Adipocyte (in vitro differentiated cells): ENCODE measurements at regions not wholly inside any gene's neighbourhood (a gene's known extent, or its start where the extent isn't known, plus 50 kb on each side); places are given as distances from the start of the nearest gene placed in this dataset.

Source experiments
- DNase-seq: peaks from one replicate; pipeline ENCODE4 v3.0.0-alpha.2; 2015; ENCODE audit warnings: low read depth
- H3K27me3 ChIP-seq: replicated peaks from 2 replicates; pipeline ENCODE4 v1.7.0; 2013; ENCODE audit warnings: mild to moderate bottlenecking, low read length, moderate library complexity; ENCODE audit not compliant: control insufficient read depth, insufficient read depth
- H3K36me3 ChIP-seq: 2 replicates; pipeline ENCODE4 v1.7.0; 2013; ENCODE audit warnings: low read length, mild to moderate bottlenecking, moderate library complexity; ENCODE audit not compliant: control insufficient read depth, insufficient read depth, severe bottlenecking
- H3K4me1 ChIP-seq: 2 replicates; pipeline ENCODE4 v1.7.0; 2013; ENCODE audit warnings: mild to moderate bottlenecking, low read length, moderate library complexity; ENCODE audit not compliant: control insufficient read depth, insufficient read depth
- H3K4me3 ChIP-seq: 2 replicates; pipeline ENCODE4 v1.7.0; 2013; ENCODE audit warnings: mild to moderate bottlenecking, low read length, moderate library complexity
- H3K9ac ChIP-seq: 2 replicates; pipeline ENCODE4 v1.7.0; 2013; ENCODE audit warnings: mild to moderate bottlenecking, low read length, moderate library complexity
- H3K9me3 ChIP-seq: 2 replicates; pipeline ENCODE4 v1.7.0; 2013; ENCODE audit warnings: mild to moderate bottlenecking, low read length, moderate library complexity; ENCODE audit not compliant: control insufficient read depth

GRCh38 chr11:114877976-114878375, 199.6 kb downstream of the NXPE2 start:
- Histone ChIP-seq H3K4me3 (no peak overlapping the region), H3K4me1 (no peaks in the 10 kb centered on the region), H3K27me3 (no peaks in the 10 kb centered on the region), H3K9me3 (no peaks in the 10 kb centered on the region), H3K9ac (no peak overlapping the region), H3K36me3 (no peaks in the 10 kb centered on the region)
- no peak for DNase-seq

GRCh38 chr11:114880442-114880841, 202.1 kb downstream of the NXPE2 start:
- Histone ChIP-seq H3K9me3 (no peaks in the 10 kb centered on the region), H3K36me3 (no peaks in the 10 kb centered on the region), H3K27me3 (no peaks in the 10 kb centered on the region), H3K4me3 (no peak overlapping the region), H3K4me1 (no peaks in the 10 kb centered on the region), H3K9ac (no peak overlapping the region)
- DNase-seq: no peak

- peaks cover 2% of the 10 kb centered on the region for H3K27me3 ChIP-seq
- H3K4me1 ChIP-seq: no peaks in the 10 kb centered on the region
- no peak overlapping the region for H3K4me3 ChIP-seq
- H3K36me3 ChIP-seq: no peaks in the 10 kb centered on the region
- H3K9me3 ChIP-seq: no peaks in the 10 kb centered on the region
- no peak for DNase-seq
- H3K9ac ChIP-seq: no peak overlapping the region
Measured at GRCh38 chr11:114883472-114883871, 205.1 kb downstream of the NXPE2 start.

GRCh38 chr11:114886644-114887265, 208.4 kb downstream of the NXPE2 start:
- no peaks in the 10 kb centered on the region for H3K4me1 ChIP-seq
- H3K9ac ChIP-seq: no peak overlapping the region
- no peak for DNase-seq
- H3K4me3 ChIP-seq: no peak overlapping the region
- no peaks in the 10 kb centered on the region for H3K36me3 ChIP-seq
- peaks cover 2% of the 10 kb centered on the region for H3K27me3 ChIP-seq
- H3K9me3 ChIP-seq: peaks cover 3% of the 10 kb centered on the region

GRCh38 chr11:114889594-114890011, 211.3 kb downstream of the NXPE2 start:
- no peak for DNase-seq
- H3K9ac ChIP-seq: no peak overlapping the region

GRCh38 chr11:114890038-114890437, 211.7 kb downstream of the NXPE2 start:
- Histone ChIP-seq H3K9ac (no peak overlapping the region), H3K27me3 (peaks cover 2% of the 10 kb centered on the region), H3K4me3 (no peak overlapping the region), H3K9me3 (peaks cover 3% of the 10 kb centered on the region), H3K4me1 (no peaks in the 10 kb centered on the region), H3K36me3 (no peaks in the 10 kb centered on the region)
- no peak for DNase-seq

More at GRCh38 chr11:114889594-114890011, 211.3 kb downstream of the NXPE2 start:
- peaks cover 3% of the 10 kb centered on the region for H3K9me3 ChIP-seq
- H3K4me1 ChIP-seq: no peaks in the 10 kb centered on the region
- no peak overlapping the region for H3K4me3 ChIP-seq
- H3K36me3 ChIP-seq: no peaks in the 10 kb centered on the region
- H3K27me3 ChIP-seq: peaks cover 2% of the 10 kb centered on the region

- DNase-seq: no peak
- Histone ChIP-seq H3K4me3 (no peak overlapping the region), H3K27me3 (no peaks in the 10 kb centered on the region), H3K4me1 (no peaks in the 10 kb centered on the region), H3K36me3 (no peaks in the 10 kb centered on the region), H3K9me3 (peaks cover 3% of the 10 kb centered on the region), H3K9ac (no peak overlapping the region)
Measured at GRCh38 chr11:114891911-114892310, 213.6 kb downstream of the NXPE2 start.

GRCh38 chr11:114892381-114893197, 214.3 kb downstream of the NXPE2 start:
- DNase-seq: no peak
- Histone ChIP-seq H3K4me3 (no peak overlapping the region), H3K4me1 (no peaks in the 10 kb centered on the region), H3K9ac (no peak overlapping the region), H3K36me3 (no peaks in the 10 kb centered on the region), H3K27me3 (no peaks in the 10 kb centered on the region), H3K9me3 (peaks cover 3% of the 10 kb centered on the region)

- H3K27me3 ChIP-seq: no peaks in the 10 kb centered on the region
- DNase-seq: no peak
- H3K4me1 ChIP-seq: no peaks in the 10 kb centered on the region
- no peak overlapping the region for H3K4me3 ChIP-seq
- peaks cover 3% of the 10 kb centered on the region for H3K9me3 ChIP-seq
- no peaks in the 10 kb centered on the region for H3K36me3 ChIP-seq
- H3K9ac ChIP-seq: no peak overlapping the region
Measured at GRCh38 chr11:114893329-114893728, 215.0 kb downstream of the NXPE2 start.

GRCh38 chr11:114896594-114896993, 218.3 kb downstream of the NXPE2 start:
- no peak overlapping the region for H3K9ac ChIP-seq
- H3K27me3 ChIP-seq: no peaks in the 10 kb centered on the region
- H3K36me3 ChIP-seq: no peaks in the 10 kb centered on the region
- DNase-seq: no peak
- no peak overlapping the region for H3K4me3 ChIP-seq
- peaks cover 8% of the 10 kb centered on the region for H3K9me3 ChIP-seq
- H3K4me1 ChIP-seq: no peaks in the 10 kb centered on the region

GRCh38 chr11:114909866-114910265, 231.5 kb downstream of the NXPE2 start:
- no peaks in the 10 kb centered on the region for H3K27me3 ChIP-seq
- no peaks in the 10 kb centered on the region for H3K36me3 ChIP-seq
- no peak for DNase-seq
- H3K4me1 ChIP-seq: no peaks in the 10 kb centered on the region
- no peak overlapping the region for H3K9ac ChIP-seq
- no peak overlapping the region for H3K4me3 ChIP-seq
- no peaks in the 10 kb centered on the region for H3K9me3 ChIP-seq
